Nephron (organoid): ENCODE measurements at regions not wholly inside any gene's neighbourhood (a gene's known extent, or its start where the extent isn't known, plus 50 kb on each side); places are given as distances from the start of the nearest gene placed in this dataset.
"Not testable (repeated sequence)": the region's sequence is repeated elsewhere in the genome, so short reads cannot be mapped to it uniquely, and the experiment has no call there.

Experiments used
- H3K27ac Mint-ChIP-seq, 3 experiments: 2 replicates each; pipeline ENCODE4 v1.8.0; 2020; ENCODE audit warnings: mixed read lengths in 3 of 3, mild to moderate bottlenecking in 2 of 3, moderate library complexity in 1 of 3
- H3K27me3 Mint-ChIP-seq: 2 replicates; pipeline ENCODE4 v1.8.0; 2021; ENCODE audit warnings: low read depth, mild to moderate bottlenecking, moderate library complexity, mixed read lengths
- H3K36me3 Mint-ChIP-seq: 2 replicates; pipeline ENCODE4 v1.8.0; 2020; ENCODE audit warnings: low read depth, mixed read lengths
- H3K4me1 Mint-ChIP-seq: 2 replicates; pipeline ENCODE4 v1.8.0; 2020; ENCODE audit warnings: mixed read lengths
- H3K4me3 Mint-ChIP-seq, 3 experiments: 2 replicates each; pipeline ENCODE4 v1.8.0; 2020; ENCODE audit warnings: mild to moderate bottlenecking in 3 of 3, mixed read lengths in 3 of 3, moderate library complexity in 2 of 3
- H3K9me3 Mint-ChIP-seq: 2 replicates; pipeline ENCODE4 v1.8.0; 2020; ENCODE audit warnings: mixed read lengths
- TF ChIP-seq, protein P1 (sequence below), 3 experiments: fragments of 200-600 bp; sonication (generic); IDR thresholded peaks; one replicate each; pipeline ENCODE4 v1.5.0; 2021; ENCODE audit warnings: antibody characterized with exemption in 3 of 3; ENCODE audit not compliant: unreplicated experiment in 3 of 3

DNA sequence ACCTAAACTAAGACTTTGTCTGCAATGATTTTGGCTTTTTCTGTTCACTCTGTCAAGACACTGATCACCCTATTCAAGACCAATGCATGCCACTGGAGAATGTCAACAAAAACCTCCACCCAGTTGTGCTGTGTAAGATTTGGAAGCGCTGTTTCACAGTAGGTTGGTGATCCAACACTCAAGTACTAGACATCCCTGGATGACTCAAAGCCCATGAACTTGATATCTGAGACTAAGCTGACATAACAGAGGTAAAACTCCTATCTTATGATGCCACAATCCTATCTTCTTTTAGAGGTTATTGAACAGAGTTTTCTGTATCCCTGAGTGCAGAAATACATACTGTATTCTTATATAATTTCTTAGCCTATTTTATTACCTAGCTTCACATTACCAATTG lies 251.3 kb upstream of the ETAA1 start:
- no peaks in the 10 kb centered on the region for H3K27me3 Mint-ChIP-seq
- H3K9me3 Mint-ChIP-seq: peaks cover 12% of the 10 kb centered on the region
- H3K27ac Mint-ChIP-seq: no peak overlapping the region
- H3K36me3 Mint-ChIP-seq: peaks cover 5% of the 10 kb centered on the region
- TF ChIP-seq, protein P1, sequence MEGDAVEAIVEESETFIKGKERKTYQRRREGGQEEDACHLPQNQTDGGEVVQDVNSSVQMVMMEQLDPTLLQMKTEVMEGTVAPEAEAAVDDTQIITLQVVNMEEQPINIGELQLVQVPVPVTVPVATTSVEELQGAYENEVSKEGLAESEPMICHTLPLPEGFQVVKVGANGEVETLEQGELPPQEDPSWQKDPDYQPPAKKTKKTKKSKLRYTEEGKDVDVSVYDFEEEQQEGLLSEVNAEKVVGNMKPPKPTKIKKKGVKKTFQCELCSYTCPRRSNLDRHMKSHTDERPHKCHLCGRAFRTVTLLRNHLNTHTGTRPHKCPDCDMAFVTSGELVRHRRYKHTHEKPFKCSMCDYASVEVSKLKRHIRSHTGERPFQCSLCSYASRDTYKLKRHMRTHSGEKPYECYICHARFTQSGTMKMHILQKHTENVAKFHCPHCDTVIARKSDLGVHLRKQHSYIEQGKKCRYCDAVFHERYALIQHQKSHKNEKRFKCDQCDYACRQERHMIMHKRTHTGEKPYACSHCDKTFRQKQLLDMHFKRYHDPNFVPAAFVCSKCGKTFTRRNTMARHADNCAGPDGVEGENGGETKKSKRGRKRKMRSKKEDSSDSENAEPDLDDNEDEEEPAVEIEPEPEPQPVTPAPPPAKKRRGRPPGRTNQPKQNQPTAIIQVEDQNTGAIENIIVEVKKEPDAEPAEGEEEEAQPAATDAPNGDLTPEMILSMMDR (IDR thresholded peaks at IDR 0.05; ENCODE audit: unreplicated experiment in 3 of 3): no peak
- H3K4me3 Mint-ChIP-seq: no peak overlapping the region
- H3K4me1 Mint-ChIP-seq: peaks cover 4% of the 10 kb centered on the region

DNA sequence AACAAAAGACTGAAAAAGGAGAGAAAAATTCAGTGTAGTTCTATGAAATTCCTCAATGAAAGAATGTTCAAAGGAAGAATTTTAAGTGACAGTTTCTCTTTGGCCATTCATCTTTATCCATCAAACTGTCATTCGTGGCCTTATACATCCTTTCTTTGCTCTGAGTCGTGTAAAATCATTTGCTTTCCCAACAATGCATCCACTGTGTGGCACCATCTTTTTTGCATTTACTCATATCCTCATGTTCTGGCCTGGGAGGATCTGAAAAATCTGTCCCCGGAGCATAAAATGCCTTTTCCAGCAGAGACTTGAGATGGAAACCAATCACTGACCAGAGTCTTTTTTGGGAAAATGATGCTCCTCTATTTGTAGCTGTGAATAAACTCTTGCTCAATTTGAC lies 240.3 kb upstream of the ETAA1 start:
- no peak overlapping the region for H3K4me3 Mint-ChIP-seq
- H3K27me3 Mint-ChIP-seq: no peaks in the 10 kb centered on the region
- H3K36me3 Mint-ChIP-seq: peaks cover 8% of the 10 kb centered on the region
- TF ChIP-seq, protein P1 (IDR thresholded peaks at IDR 0.05; ENCODE audit: unreplicated experiment in 3 of 3): no peak
- peaks cover 15% of the 10 kb centered on the region for H3K9me3 Mint-ChIP-seq
- no peak overlapping the region for H3K27ac Mint-ChIP-seq
- H3K4me1 Mint-ChIP-seq: no peaks in the 10 kb centered on the region

DNA sequence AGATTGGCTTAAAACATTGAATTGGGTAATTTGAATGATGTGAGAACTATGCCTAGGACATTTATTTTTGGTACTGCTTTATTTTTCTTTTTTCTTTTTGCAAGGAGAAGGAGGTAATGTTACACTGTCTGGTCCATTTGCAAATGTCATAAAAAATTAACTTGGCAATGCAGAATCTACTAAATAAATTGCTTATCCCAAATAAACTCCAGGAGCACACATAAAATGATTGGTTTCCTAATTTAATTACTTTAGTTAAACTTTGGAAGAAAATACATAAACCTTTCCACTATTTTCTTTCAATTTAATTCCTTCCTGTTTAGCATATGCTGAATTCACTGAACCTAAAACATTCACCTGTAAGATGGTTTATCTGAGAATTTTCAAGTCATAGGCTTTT lies 238.4 kb upstream of the ETAA1 start:
- Mint-ChIP-seq H3K4me3 (no peak overlapping the region), H3K27ac (no peak overlapping the region), H3K9me3 (no peaks in the 10 kb centered on the region), H3K27me3 (no peaks in the 10 kb centered on the region), H3K36me3 (no peaks in the 10 kb centered on the region), H3K4me1 (no peaks in the 10 kb centered on the region)
- TF ChIP-seq, protein P1 (IDR thresholded peaks at IDR 0.05; ENCODE audit: unreplicated experiment in 3 of 3): no peak

DNA sequence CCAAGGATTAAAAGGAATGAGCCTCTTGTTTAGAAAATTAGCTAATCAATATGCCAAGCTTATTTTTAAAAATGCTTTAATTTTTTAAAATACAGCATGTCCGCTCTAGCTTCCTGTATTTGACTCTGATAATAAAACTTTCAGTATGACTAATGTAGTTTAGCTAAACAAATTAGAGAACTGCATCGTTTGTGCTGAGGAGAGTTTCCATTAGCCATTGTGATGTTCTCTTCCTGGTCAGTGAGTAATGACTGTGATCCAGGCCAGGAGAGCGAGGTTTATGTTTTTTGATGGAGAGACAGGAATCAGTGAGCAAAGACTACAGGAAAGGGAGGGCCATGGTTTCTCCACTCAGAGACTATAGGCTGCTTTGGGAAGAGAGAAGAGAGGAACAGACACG lies 237.2 kb upstream of the ETAA1 start:
- H3K9me3 Mint-ChIP-seq: no peaks in the 10 kb centered on the region
- no peaks in the 10 kb centered on the region for H3K36me3 Mint-ChIP-seq
- no peak overlapping the region for H3K4me3 Mint-ChIP-seq

DNA sequence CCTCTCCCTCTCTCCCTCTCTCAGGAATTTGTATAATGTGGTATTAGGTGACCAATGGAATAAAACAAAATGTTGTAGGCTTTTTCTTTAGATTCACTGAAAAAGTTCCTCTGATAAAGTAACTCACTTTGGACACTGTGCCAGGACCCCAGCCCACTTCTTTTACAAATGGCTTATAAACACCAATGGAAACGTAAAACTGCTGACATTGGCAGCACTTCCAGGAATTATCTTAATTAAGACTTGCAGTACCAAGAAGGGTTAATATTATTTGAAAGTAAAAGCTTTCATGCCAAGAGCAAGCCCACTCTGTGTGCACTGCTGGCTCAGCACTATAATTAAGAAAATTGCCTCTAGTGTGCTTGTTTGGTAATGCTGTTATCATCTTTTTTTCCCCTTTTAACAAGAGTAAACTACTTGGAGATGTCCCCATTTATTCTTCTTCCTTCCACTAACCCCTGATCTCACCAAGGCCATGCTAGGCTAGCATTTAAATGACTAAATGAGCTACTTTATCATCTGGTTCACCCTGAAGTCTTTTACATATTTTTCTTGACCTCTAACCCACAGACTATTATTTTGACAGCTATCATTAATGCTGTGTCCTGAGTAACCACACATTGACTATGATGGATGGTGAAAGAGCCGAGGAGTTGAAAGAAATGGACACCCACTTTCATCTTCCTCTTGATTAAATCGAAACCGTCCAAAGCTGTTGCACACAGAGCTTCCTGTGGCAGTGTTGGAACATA lies 232.2 kb upstream of the ETAA1 start:
- TF ChIP-seq, protein P1 (IDR thresholded peaks at IDR 0.05; ENCODE audit: unreplicated experiment in 3 of 3): no peak
- Mint-ChIP-seq H3K27me3 (no peaks in the 10 kb centered on the region), H3K4me1 (no peaks in the 10 kb centered on the region), H3K27ac (peak overlapping the region in 2 of 3 experiments; percentile 7 to 65), H3K4me3 (no peak overlapping the region), H3K36me3 (no peaks in the 10 kb centered on the region), H3K9me3 (no peaks in the 10 kb centered on the region)

More for the DNA sequence above, 237.2 kb upstream of the ETAA1 start:
- Mint-ChIP-seq H3K4me1 (no peaks in the 10 kb centered on the region), H3K27ac (peak overlapping the region; percentile 18 to 58 (median 38)), H3K27me3 (no peaks in the 10 kb centered on the region)
- TF ChIP-seq, protein P1 (IDR thresholded peaks at IDR 0.05; ENCODE audit: unreplicated experiment in 3 of 3): no peak

DNA sequence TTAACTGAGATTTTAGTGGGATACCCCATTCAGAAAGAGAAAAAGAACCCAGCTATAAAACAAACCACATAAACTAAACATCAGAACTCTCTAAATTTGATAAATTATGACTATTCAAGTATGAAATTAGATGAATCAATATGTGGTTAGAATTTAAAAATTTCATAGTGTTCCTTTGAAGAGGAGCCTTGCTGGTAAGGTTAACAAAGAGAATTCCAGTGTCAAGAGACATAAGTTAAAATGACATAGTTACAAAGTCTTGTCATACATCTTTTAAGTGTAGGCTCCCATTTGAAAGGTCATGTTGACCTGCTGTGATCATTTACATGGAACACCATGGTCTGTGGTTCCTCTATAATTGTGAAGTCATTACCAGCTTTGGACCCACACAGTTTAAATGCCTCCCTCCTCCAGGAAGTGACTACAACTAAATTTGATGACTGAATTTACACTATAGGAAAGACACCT lies 231.6 kb upstream of the ETAA1 start:
- Mint-ChIP-seq H3K4me1 (no peaks in the 10 kb centered on the region), H3K9me3 (no peaks in the 10 kb centered on the region), H3K27ac (peak overlapping the region in 1 of 3 experiments; percentile 7), H3K4me3 (no peak overlapping the region), H3K36me3 (no peaks in the 10 kb centered on the region), H3K27me3 (no peaks in the 10 kb centered on the region)
- TF ChIP-seq, protein P1 (IDR thresholded peaks at IDR 0.05; ENCODE audit: unreplicated experiment in 3 of 3): no peak

DNA sequence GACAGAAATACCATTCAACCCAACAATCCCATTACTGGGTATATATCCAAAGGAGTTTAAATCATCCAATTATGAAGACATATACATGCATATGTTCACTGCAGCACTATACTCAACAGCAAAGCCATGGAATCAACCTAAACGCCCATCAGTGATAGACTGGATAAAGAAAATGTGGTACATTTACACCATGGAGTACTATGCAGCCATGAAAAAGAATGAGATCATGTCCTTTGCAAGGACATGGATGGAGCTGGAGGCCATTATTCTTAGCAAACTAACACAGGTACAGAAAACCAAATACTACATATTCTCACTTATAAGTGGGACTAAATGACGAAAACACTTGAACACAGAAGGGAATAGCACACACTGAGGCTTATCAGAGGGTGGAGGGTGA lies 230.6 kb upstream of the ETAA1 start:
- not testable (repeated sequence) for H3K27ac Mint-ChIP-seq, H3K4me1 Mint-ChIP-seq, H3K4me3 Mint-ChIP-seq, H3K9me3 Mint-ChIP-seq, H3K36me3 Mint-ChIP-seq, H3K27me3 Mint-ChIP-seq
